ENCODE measurements at regions not wholly inside any gene's neighbourhood (a gene's known extent, or its start where the extent isn't known, plus 50 kb on each side); places are given as distances from the start of the nearest gene placed in this dataset.

DNA sequence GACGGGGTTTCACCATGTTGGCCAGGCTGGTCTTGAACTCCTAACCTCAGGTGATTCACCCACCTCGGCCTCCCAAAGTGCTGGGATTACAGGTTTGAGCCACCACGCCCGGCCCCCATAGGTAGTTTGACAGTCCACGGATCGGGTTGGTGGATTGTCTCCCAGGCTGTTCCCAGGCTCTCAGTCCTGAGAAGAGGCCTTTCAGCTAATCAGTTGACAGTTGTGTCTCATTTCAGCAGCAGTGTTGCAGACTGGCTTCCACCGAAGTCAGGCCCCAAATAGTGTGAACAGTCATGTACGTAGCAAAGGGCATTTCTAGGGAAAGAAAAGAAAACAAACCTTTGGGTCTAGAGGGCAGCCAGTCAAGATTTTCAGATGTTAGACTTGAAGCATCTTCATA, 102.4 kb upstream of the TLR3 start:
- Histone ChIP-seq H3K4me3 (ENCODE audit: control insufficient read depth in 2 of 3, extremely low read depth in 1 of 3, insufficient read depth in 2 of 3, low read depth in 1 of 3, low read length in 3 of 3) (no peak overlapping the region), H3K79me2 (ENCODE audit: control insufficient read depth, insufficient read depth, low read length) (no peaks in the 10 kb centered on the region), H3K9ac (ENCODE audit: control insufficient read depth, extremely low read depth, insufficient read depth, low read length) (no peak overlapping the region), H3K9me3 (ENCODE audit: control insufficient read depth, low read depth, low read length) (no peaks in the 10 kb centered on the region), H3K27ac (ENCODE audit: control insufficient read depth, insufficient read depth, low read length) (no peak overlapping the region), H3K9me1 (ENCODE audit: control insufficient read depth, extremely low read depth, insufficient read depth, low read length) (no peaks in the 10 kb centered on the region), H4K20me1 (ENCODE audit: control insufficient read depth, extremely low read depth, insufficient read depth, low read length) (no peaks in the 10 kb centered on the region), H2AFZ (ENCODE audit: control insufficient read depth, low read length) (no peak overlapping the region), H3K27me3 (ENCODE audit: control insufficient read depth, extremely low read depth, insufficient read depth, low read length) (no peaks in the 10 kb centered on the region), H3K4me2 (ENCODE audit: control insufficient read depth, extremely low read depth, insufficient read depth, low read depth, low read length) (no peak overlapping the region), H3K36me3 (ENCODE audit: control insufficient read depth in 2 of 2, extremely low read depth in 1 of 2, insufficient read depth in 2 of 2, low read length in 2 of 2) (no peaks in the 10 kb centered on the region), H3K4me1 (ENCODE audit: control insufficient read depth, extremely low read depth, insufficient read depth, low read length) (no peaks in the 10 kb centered on the region)
- TF ChIP-seq EZH2 (IDR thresholded peaks at IDR 0.05; ENCODE audit: low read length) = no peak
- TF ChIP-seq, protein P1, sequence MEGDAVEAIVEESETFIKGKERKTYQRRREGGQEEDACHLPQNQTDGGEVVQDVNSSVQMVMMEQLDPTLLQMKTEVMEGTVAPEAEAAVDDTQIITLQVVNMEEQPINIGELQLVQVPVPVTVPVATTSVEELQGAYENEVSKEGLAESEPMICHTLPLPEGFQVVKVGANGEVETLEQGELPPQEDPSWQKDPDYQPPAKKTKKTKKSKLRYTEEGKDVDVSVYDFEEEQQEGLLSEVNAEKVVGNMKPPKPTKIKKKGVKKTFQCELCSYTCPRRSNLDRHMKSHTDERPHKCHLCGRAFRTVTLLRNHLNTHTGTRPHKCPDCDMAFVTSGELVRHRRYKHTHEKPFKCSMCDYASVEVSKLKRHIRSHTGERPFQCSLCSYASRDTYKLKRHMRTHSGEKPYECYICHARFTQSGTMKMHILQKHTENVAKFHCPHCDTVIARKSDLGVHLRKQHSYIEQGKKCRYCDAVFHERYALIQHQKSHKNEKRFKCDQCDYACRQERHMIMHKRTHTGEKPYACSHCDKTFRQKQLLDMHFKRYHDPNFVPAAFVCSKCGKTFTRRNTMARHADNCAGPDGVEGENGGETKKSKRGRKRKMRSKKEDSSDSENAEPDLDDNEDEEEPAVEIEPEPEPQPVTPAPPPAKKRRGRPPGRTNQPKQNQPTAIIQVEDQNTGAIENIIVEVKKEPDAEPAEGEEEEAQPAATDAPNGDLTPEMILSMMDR (optimal IDR thresholded peaks at IDR 0.05 in 1 of 3, IDR thresholded peaks at IDR 0.05 in 1 of 3, conservative IDR thresholded peaks at IDR 0.05 in 1 of 3; ENCODE audit: extremely low read depth in 1 of 3, insufficient read depth in 2 of 3, low read length in 3 of 3) = no peak
- FAIRE-seq (no peak), DNase-seq (ENCODE audit: low read depth, low spot score) (no peak)
- dilution Hi-C loops (cut with MboI; ENCODE audit: extremely low pct_ligation_motif_present, low sequenced_read_pairs) = no loop called here

DNA sequence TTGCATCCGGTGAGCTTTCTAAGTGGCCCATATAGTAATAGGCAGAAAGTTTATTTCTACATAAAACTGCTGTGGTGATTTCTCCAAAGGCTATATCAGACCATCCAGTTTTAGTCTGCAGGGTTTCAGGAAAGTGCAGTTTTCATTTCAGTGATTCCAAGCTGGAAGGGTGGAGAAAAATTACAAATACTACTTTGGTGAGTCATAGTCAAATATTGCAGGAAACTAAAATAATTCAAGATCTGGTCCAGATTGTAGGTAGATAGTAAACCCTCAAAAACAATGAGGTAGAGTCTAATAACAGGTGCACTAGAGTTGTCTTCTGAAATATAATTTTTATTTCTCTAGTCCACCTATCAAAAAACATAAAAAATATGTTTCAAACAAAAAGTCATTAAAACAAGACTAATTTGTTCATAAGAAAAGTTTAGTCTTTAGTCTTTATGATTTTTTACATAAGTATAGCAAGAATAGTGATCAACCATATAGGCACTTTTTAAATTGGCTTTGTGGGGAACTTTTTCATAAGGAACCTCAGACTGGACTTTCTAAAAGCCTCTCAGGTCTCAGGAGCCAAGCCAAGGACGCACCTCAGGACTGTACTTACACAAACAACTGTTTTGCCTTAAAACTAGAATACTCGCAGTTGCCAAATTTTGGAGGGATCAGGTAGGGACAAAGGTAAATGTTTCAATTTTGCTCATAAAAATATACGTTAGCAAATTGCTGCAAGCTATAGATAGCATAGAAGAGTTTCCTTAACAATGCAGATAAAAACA, 101.8 kb upstream of the TLR3 start:
- H3K4me3 ChIP-seq (ENCODE audit: control insufficient read depth in 2 of 3, extremely low read depth in 1 of 3, insufficient read depth in 2 of 3, low read depth in 1 of 3, low read length in 3 of 3) = no peak overlapping the region
- H3K36me3 ChIP-seq (ENCODE audit: control insufficient read depth in 2 of 2, extremely low read depth in 1 of 2, insufficient read depth in 2 of 2, low read length in 2 of 2) = no peaks in the 10 kb centered on the region
- H3K9ac ChIP-seq (ENCODE audit: control insufficient read depth, extremely low read depth, insufficient read depth, low read length) = no peak overlapping the region
- no peak for TF ChIP-seq EZH2 (IDR thresholded peaks at IDR 0.05; ENCODE audit: low read length)
- TF ChIP-seq, protein P1 (optimal IDR thresholded peaks at IDR 0.05 in 1 of 3, IDR thresholded peaks at IDR 0.05 in 1 of 3, conservative IDR thresholded peaks at IDR 0.05 in 1 of 3; ENCODE audit: extremely low read depth in 1 of 3, insufficient read depth in 2 of 3, low read length in 3 of 3) = no peak
- H3K4me2 ChIP-seq (ENCODE audit: control insufficient read depth, extremely low read depth, insufficient read depth, low read depth, low read length) = no peak overlapping the region
- H3K27me3 ChIP-seq (ENCODE audit: control insufficient read depth, extremely low read depth, insufficient read depth, low read length) = no peaks in the 10 kb centered on the region
- no peaks in the 10 kb centered on the region for H3K9me3 ChIP-seq (ENCODE audit: control insufficient read depth, low read depth, low read length)
- H2AFZ ChIP-seq (ENCODE audit: control insufficient read depth, low read length) = no peak overlapping the region
- no peaks in the 10 kb centered on the region for H3K79me2 ChIP-seq (ENCODE audit: control insufficient read depth, insufficient read depth, low read length)
- H3K27ac ChIP-seq (ENCODE audit: control insufficient read depth, insufficient read depth, low read length) = no peak overlapping the region
- no peak for FAIRE-seq
- no peaks in the 10 kb centered on the region for H3K9me1 ChIP-seq (ENCODE audit: control insufficient read depth, extremely low read depth, insufficient read depth, low read length)
- dilution Hi-C loops (cut with MboI; ENCODE audit: extremely low pct_ligation_motif_present, low sequenced_read_pairs) = no loop called here
- DNase-seq (ENCODE audit: low read depth, low spot score) = no peak
- no peaks in the 10 kb centered on the region for H4K20me1 ChIP-seq (ENCODE audit: control insufficient read depth, extremely low read depth, insufficient read depth, low read length)
- H3K4me1 ChIP-seq (ENCODE audit: control insufficient read depth, extremely low read depth, insufficient read depth, low read length) = no peaks in the 10 kb centered on the region
